ENCODE measurements at regions not wholly inside any gene's neighbourhood (a gene's known extent, or its start where the extent isn't known, plus 50 kb on each side); places are given as distances from the start of the nearest gene placed in this dataset.
"Not testable (repeated sequence)": the region's sequence is repeated elsewhere in the genome, so short reads cannot be mapped to it uniquely, and the experiment has no call there.

GRCh38 chr7:149995369-149996026 lies 121.7 kb downstream of the ATP6V0E2 start:
- ATAC-seq, result not testable (repeated sequence)

- not testable (repeated sequence) for ATAC-seq
Measured at GRCh38 chr7:150000780-150001599, 127.2 kb downstream of the ATP6V0E2 start.

GRCh38 chr7:150003304-150003810 lies 129.6 kb downstream of the ATP6V0E2 start:
- no peak for ATAC-seq

GRCh38 chr7:150003973-150004372 lies 130.2 kb downstream of the ATP6V0E2 start:
- ATAC-seq, result not testable (repeated sequence)

GRCh38 chr7:150004843-150005242 lies 131.1 kb downstream of the ATP6V0E2 start:
- not testable (repeated sequence) for ATAC-seq

- ATAC-seq, result not testable (repeated sequence)
Measured at GRCh38 chr7:150009620-150010303, 136.0 kb downstream of the ATP6V0E2 start.

- not testable (repeated sequence) for ATAC-seq
Measured at GRCh38 chr7:150016651-150017189, 143.0 kb downstream of the ATP6V0E2 start.

- not testable (repeated sequence) for ATAC-seq
Measured at GRCh38 chr7:150020210-150020609, 146.4 kb downstream of the ATP6V0E2 start.

GRCh38 chr7:150024550-150025490 lies 151.1 kb downstream of the ATP6V0E2 start:
- not testable (repeated sequence) for ATAC-seq

GRCh38 chr7:150025802-150026201 lies 152.0 kb downstream of the ATP6V0E2 start:
- not testable (repeated sequence) for ATAC-seq

- not testable (repeated sequence) for ATAC-seq
Measured at GRCh38 chr7:150028344-150029012, 154.7 kb downstream of the ATP6V0E2 start.

GRCh38 chr7:150029013-150029389 lies 155.2 kb downstream of the ATP6V0E2 start:
- ATAC-seq, result not testable (repeated sequence)

GRCh38 chr7:150031733-150032132 lies 158.0 kb downstream of the ATP6V0E2 start:
- ATAC-seq, result not testable (repeated sequence)

- not testable (repeated sequence) for ATAC-seq
Measured at GRCh38 chr7:150033711-150034110, 159.9 kb downstream of the ATP6V0E2 start.

- ATAC-seq, result not testable (repeated sequence)
Measured at GRCh38 chr7:150035769-150036168, 162.0 kb downstream of the ATP6V0E2 start.

- ATAC-seq, result not testable (repeated sequence)
Measured at GRCh38 chr7:150039061-150039460, 165.3 kb downstream of the ATP6V0E2 start.

GRCh38 chr7:150042281-150042680 lies 168.5 kb downstream of the ATP6V0E2 start:
- not testable (repeated sequence) for ATAC-seq

GRCh38 chr7:150044771-150045170 lies 171.0 kb downstream of the ATP6V0E2 start:
- ATAC-seq, result not testable (repeated sequence)

- ATAC-seq, result not testable (repeated sequence)
Measured at GRCh38 chr7:150045596-150045995, 171.8 kb downstream of the ATP6V0E2 start.

GRCh38 chr7:150046290-150047194 lies 172.8 kb downstream of the ATP6V0E2 start:
- ATAC-seq, result not testable (repeated sequence)
